Heart left ventricle (tissue), 13 donors: ENCODE measurements at regions not wholly inside any gene's neighbourhood (a gene's known extent, or its start where the extent isn't known, plus 50 kb on each side); places are given as distances from the start of the nearest gene placed in this dataset.

Experiments
- POLR2A ChIP-seq, 2 donors: fragments of 450-650 bp; IDR thresholded peaks; one replicate each; pipeline ENCODE4 v1.6.1; 2017; ENCODE audit warnings: antibody characterized with exemption in 2 of 2, mild to moderate bottlenecking in 2 of 2, moderate library complexity in 2 of 2
- TF ChIP-seq, protein P1 (sequence below), 12 donors: fragments of 200-600 bp; sonication (generic) in 4 of 12; IDR thresholded peaks; one replicate each; pipeline versions ENCODE4 v1.5.0 to v1.8.0; 2018 to 2022; ENCODE audit warnings: antibody characterized with exemption in 12 of 12, mild to moderate bottlenecking in 5 of 12
- donor health status: ischemic (EF 13 %, LVEDD 7.1; RV severe dilation, severe dysfunction).
- donor health status: DM: no; HTN: yes; CAD: no.
- donor health status: DM: no; HTN: no; CAD: no.
- donor health status: ischemic (EF 25% LVEDD 6.9; RV normal size, moderate dysfunction).
- donor health status: ischemic (EF 25% LVEDD 5.7; RV mildly dilated, moderate dysfunction).
- donor health status: ischemic (EF 35%, LVEDD 5.7; RV mildly dilated, moderate dysfunction).
- donor health status: nonischemic (EF 11% LVEDD 7.7; RV severe dilation, severe dysfunction).
- donor health status: DM: yes; HTN: yes; CAD: no.
- donor health status: PGD.
- donor health status: ischemic (EF 29% LVEDD 5.4; RV normal size, mild dysfunction).
- donor health status: nonischemic (EF 23%, LVEDD 6.1; RV moderate dilation, normal function).

DNA sequence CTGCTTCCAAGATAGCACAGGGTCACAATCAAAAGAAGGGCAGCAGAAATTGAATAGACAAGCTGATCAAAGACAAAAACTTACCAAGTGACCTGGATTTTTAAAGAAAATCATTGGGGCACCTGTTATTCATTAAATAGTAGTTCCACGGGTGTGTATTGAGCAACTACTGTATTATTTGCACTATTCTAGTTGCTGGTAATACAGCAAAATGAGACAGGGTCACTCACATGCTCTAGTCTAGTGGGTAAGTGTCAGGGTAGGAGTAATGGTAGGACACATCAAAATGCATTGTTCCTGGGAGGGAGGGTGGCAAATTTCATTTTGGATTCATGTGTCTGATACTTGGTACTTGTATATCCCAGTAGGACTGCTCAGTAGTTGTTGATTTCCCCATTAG lies 127.9 kb downstream of the SQOR start:
- TF ChIP-seq, protein P1, sequence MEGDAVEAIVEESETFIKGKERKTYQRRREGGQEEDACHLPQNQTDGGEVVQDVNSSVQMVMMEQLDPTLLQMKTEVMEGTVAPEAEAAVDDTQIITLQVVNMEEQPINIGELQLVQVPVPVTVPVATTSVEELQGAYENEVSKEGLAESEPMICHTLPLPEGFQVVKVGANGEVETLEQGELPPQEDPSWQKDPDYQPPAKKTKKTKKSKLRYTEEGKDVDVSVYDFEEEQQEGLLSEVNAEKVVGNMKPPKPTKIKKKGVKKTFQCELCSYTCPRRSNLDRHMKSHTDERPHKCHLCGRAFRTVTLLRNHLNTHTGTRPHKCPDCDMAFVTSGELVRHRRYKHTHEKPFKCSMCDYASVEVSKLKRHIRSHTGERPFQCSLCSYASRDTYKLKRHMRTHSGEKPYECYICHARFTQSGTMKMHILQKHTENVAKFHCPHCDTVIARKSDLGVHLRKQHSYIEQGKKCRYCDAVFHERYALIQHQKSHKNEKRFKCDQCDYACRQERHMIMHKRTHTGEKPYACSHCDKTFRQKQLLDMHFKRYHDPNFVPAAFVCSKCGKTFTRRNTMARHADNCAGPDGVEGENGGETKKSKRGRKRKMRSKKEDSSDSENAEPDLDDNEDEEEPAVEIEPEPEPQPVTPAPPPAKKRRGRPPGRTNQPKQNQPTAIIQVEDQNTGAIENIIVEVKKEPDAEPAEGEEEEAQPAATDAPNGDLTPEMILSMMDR (IDR thresholded peaks at IDR 0.05), result no peak
- TF ChIP-seq POLR2A (IDR thresholded peaks at IDR 0.05), result no peak
